Hepatocyte (in vitro differentiated cells): ENCODE measurements at regions not wholly inside any gene's neighbourhood (a gene's known extent, or its start where the extent isn't known, plus 50 kb on each side); places are given as distances from the start of the nearest gene placed in this dataset.
"Not testable (repeated sequence)": the region's sequence is repeated elsewhere in the genome, so short reads cannot be mapped to it uniquely, and the experiment has no call there.

Experiments used
- DNase-seq: peaks from one replicate; pipeline ENCODE4 v3.0.0-alpha.2; 2016; ENCODE audit warnings: low spot score
- H2AFZ ChIP-seq: fragments of 200-600 bp; sonication (generic); 2 replicates; pipeline ENCODE4 v1.6.0; 2016; ENCODE audit warnings: antibody characterized with exemption, mild to moderate bottlenecking
- H3K27ac ChIP-seq: fragments of 200-600 bp; sonication (generic); 2 replicates; pipeline ENCODE4 v1.5.1; 2016; ENCODE audit warnings: mild to moderate bottlenecking
- H3K27me3 ChIP-seq: fragments of 200-600 bp; sonication (generic); 2 replicates; pipeline ENCODE4 v1.6.1; 2016
- H3K36me3 ChIP-seq: fragments of 200-600 bp; sonication (generic); replicated peaks from 2 replicates; pipeline ENCODE4 v1.5.1; 2016; ENCODE audit warnings: low read depth; ENCODE audit not compliant: insufficient read depth
- H3K4me1 ChIP-seq: fragments of 200-600 bp; sonication (generic); 2 replicates; pipeline ENCODE4 v1.5.1; 2016; ENCODE audit warnings: mild to moderate bottlenecking, moderate library complexity; ENCODE audit not compliant: insufficient read depth
- H3K4me2 ChIP-seq: fragments of 200-600 bp; sonication (generic); 2 replicates; pipeline ENCODE4 v1.6.0; 2016
- H3K4me3 ChIP-seq: fragments of 200-600 bp; sonication (generic); 2 replicates; pipeline ENCODE4 v1.5.1; 2016; ENCODE audit warnings: mild to moderate bottlenecking
- H3K79me2 ChIP-seq: fragments of 200-600 bp; sonication (generic); 2 replicates; pipeline ENCODE4 v1.6.0; 2017; ENCODE audit warnings: mild to moderate bottlenecking
- H3K9me2 ChIP-seq: fragments of 200-600 bp; sonication (generic); replicated peaks from 2 replicates; pipeline ENCODE4 v1.6.0; 2017; ENCODE audit warnings: mild to moderate bottlenecking; ENCODE audit not compliant: insufficient read depth
- H3K9me3 ChIP-seq: fragments of 200-600 bp; sonication (generic); 2 replicates; pipeline ENCODE4 v1.5.1; 2016; ENCODE audit warnings: low read depth, mild to moderate bottlenecking
- H4K20me1 ChIP-seq: fragments of 200-600 bp; sonication (generic); 2 replicates; pipeline ENCODE4 v1.6.0; 2016; ENCODE audit warnings: mild to moderate bottlenecking; ENCODE audit not compliant: insufficient read depth, poor library complexity, severe bottlenecking
- EZH2 ChIP-seq: fragments of 200-600 bp; sonication (generic); IDR thresholded peaks from 2 replicates; pipeline ENCODE4 v1.6.1; 2016; ENCODE audit warnings: antibody characterized with exemption, mild to moderate bottlenecking, borderline replicate concordance
- EZH2phosphoT487 ChIP-seq: fragments of 200-600 bp; sonication (generic); IDR thresholded peaks from one replicate; pipeline ENCODE4 v1.6.1; 2018; ENCODE audit warnings: antibody characterized with exemption, mild to moderate bottlenecking, low read depth, moderate library complexity; ENCODE audit not compliant: unreplicated experiment, severe bottlenecking
- WGBS: methylation state at CpG from one replicate; pipeline ENCODE4 v1.1.6; 2016; ENCODE audit warnings: low lambda C conversion rate; ENCODE audit errors: missing lambda C conversion rate; 5-methylcytosine and 5-hydroxymethylcytosine counted together
- TF ChIP-seq, protein P1 (sequence below): fragments of 200-600 bp; sonication (generic); IDR thresholded peaks from 2 replicates; pipeline ENCODE4 v1.5.1; 2016; ENCODE audit warnings: antibody characterized with exemption, mild to moderate bottlenecking; ENCODE audit not compliant: poor library complexity

DNA sequence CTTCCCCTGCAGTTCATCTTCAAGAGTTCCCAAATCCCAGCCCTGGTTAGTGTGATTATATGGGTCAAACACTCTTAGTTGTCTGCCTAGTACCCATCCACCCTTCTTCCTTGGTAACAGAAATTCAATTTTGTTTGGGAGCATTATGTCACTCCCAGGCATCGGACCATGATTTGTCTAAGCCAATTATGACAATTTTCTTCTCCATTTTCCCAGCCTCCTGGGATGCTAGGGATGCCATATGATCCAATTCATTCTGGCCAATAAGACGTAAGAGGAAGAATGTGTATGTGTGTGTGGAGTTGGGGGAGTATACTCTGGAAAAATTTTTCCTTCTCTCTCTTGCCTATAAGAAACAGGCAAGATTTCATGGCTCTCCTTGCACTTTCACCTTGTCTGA lies 465.9 kb downstream of the MID1IP1 start:
- WGBS = 73% methylated on average over 2 of the region's 2 CpGs
- no peaks in the 10 kb centered on the region for H3K36me3 ChIP-seq
- no peak overlapping the region for H2AFZ ChIP-seq
- H3K4me2 ChIP-seq = no peak overlapping the region
- H3K27me3 ChIP-seq = no peaks in the 10 kb centered on the region
- no peak for DNase-seq
- no peaks in the 10 kb centered on the region for H4K20me1 ChIP-seq
- no peaks in the 10 kb centered on the region for H3K9me3 ChIP-seq
- H3K79me2 ChIP-seq = no peaks in the 10 kb centered on the region
- H3K9me2 ChIP-seq = no peaks in the 10 kb centered on the region
- no peaks in the 10 kb centered on the region for H3K4me1 ChIP-seq
- TF ChIP-seq, protein P1, sequence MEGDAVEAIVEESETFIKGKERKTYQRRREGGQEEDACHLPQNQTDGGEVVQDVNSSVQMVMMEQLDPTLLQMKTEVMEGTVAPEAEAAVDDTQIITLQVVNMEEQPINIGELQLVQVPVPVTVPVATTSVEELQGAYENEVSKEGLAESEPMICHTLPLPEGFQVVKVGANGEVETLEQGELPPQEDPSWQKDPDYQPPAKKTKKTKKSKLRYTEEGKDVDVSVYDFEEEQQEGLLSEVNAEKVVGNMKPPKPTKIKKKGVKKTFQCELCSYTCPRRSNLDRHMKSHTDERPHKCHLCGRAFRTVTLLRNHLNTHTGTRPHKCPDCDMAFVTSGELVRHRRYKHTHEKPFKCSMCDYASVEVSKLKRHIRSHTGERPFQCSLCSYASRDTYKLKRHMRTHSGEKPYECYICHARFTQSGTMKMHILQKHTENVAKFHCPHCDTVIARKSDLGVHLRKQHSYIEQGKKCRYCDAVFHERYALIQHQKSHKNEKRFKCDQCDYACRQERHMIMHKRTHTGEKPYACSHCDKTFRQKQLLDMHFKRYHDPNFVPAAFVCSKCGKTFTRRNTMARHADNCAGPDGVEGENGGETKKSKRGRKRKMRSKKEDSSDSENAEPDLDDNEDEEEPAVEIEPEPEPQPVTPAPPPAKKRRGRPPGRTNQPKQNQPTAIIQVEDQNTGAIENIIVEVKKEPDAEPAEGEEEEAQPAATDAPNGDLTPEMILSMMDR = no peak
- TF ChIP-seq EZH2 (no peak), EZH2phosphoT487 (no peak)
- H3K27ac ChIP-seq = no peak overlapping the region
- no peak overlapping the region for H3K4me3 ChIP-seq

DNA sequence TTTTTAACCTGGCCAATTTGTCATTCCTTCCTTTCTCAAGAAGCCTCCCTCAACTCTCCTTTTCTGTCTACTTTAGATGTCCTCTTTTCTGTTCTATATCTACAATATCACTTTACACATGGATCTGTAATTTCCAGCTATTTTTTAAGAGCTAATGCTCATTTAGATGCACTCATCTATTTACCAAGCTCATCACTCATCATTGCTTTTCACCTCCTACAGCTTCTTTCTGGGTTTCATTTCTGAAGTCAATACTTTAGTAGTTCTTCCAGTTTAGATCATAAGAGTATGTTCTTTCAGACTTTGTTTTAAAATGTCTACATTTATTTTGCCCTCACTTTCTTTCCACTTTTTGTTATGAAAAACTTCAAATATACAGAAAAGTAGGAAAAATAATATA lies 466.9 kb downstream of the MID1IP1 start:
- Histone ChIP-seq H3K9me3 (no peaks in the 10 kb centered on the region), H3K9me2 (no peaks in the 10 kb centered on the region), H3K4me1 (no peaks in the 10 kb centered on the region), H3K4me3 (no peak overlapping the region), H3K27me3 (no peaks in the 10 kb centered on the region), H3K4me2 (no peak overlapping the region), H4K20me1 (no peaks in the 10 kb centered on the region), H2AFZ (no peak overlapping the region), H3K36me3 (no peaks in the 10 kb centered on the region), H3K79me2 (no peaks in the 10 kb centered on the region), H3K27ac (no peak overlapping the region)
- TF ChIP-seq EZH2phosphoT487 (no peak), EZH2 (no peak)
- TF ChIP-seq, protein P1 = no peak
- no peak for DNase-seq

DNA sequence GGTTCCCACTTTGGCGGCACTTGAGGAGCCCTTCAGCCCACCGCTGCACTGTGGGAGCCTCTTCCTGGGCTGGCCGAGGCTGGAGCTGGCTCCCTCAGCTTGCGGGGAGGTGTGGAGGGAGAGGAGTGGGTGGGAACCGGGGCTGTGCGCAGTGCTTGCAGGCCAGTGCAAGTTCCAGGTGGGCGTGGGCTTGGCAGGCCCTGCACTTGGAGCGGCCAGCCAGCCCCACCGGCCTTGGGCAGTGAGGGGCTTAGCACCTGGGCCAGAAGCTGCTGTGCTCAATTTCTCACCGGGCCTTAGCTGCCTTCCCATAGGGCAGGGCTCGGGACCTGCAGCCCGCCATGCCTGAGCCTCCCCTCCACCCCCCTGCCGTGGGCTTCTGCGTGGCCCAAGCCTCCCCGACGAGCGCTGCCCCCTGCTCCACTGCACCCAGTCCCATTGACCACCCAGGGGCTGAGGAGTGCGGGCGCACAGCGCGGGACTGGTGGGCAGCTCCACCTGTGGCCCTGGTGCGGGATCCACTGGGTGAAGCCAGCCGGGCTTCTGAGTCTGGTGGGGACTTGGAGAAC lies 474.3 kb downstream of the MID1IP1 start:
- no peaks in the 10 kb centered on the region for H3K9me2 ChIP-seq
- H3K4me1 ChIP-seq = no peaks in the 10 kb centered on the region
- no peak overlapping the region for H3K4me3 ChIP-seq
- no peak for TF ChIP-seq EZH2
- no peak for TF ChIP-seq EZH2phosphoT487
- TF ChIP-seq, protein P1 = no peak
- no peak overlapping the region for H3K4me2 ChIP-seq
- DNase-seq = no peak
- H3K27me3 ChIP-seq = no peaks in the 10 kb centered on the region
- H4K20me1 ChIP-seq = no peaks in the 10 kb centered on the region
- no peaks in the 10 kb centered on the region for H3K79me2 ChIP-seq
- H3K36me3 ChIP-seq = no peaks in the 10 kb centered on the region
- no peaks in the 10 kb centered on the region for H3K9me3 ChIP-seq
- H2AFZ ChIP-seq = no peak overlapping the region
- H3K27ac ChIP-seq = no peak overlapping the region
- 95% methylated on average over 21 of the region's 23 CpGs for WGBS

DNA sequence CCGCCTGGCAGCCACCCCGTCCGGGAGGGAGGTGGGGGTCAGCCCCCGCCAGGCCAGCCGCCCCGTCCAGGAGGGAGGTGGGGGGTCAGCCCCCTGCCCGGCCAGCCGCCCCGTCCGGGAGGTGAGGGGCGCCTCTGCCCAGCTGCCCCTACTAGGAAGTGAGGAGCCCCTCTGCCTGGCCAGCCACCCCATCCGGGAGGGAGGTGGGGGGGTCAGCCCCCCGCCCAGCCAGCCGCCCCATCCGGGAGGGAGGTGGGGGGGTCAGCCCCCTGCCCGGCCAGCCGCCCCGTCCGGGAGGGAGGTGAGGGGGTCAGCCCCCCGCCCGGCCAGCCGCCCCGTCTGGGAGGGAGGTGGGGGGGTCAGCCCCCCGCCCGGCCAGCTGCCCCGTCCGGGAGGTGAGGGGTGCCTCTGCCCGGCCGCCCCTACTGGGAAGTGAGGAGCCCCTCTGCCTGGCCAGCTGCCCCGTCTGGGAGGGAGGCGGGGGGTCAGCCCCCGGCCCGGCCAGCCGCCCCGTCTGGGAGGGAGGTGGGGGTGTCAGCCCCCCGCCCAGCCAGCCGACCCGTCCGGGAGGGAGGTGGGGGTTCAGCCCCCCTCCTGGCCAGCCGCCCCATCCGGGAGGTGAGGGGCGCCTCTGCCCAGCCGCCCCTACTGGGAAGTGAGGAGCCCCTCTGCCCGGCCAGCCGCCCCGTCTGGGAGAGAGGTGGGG lies 476.6 kb downstream of the MID1IP1 start:
- H3K9me2 ChIP-seq, H3K4me3 ChIP-seq, DNase-seq, H3K27me3 ChIP-seq, H2AFZ ChIP-seq, H3K4me2 ChIP-seq, H4K20me1 ChIP-seq, H3K9me3 ChIP-seq, H3K36me3 ChIP-seq, H3K4me1 ChIP-seq, H3K27ac ChIP-seq, H3K79me2 ChIP-seq: not testable (repeated sequence)
- no CpG with 5 or more reads among the region's 46 CpGs for WGBS
